ENCODE measurements at regions not wholly inside any gene's neighbourhood (a gene's known extent, or its start where the extent isn't known, plus 50 kb on each side); places are given as distances from the start of the nearest gene placed in this dataset.

- TF ChIP-seq CHD2 (IDR thresholded peaks at IDR 0.05; ENCODE audit: low read length) (no peak), SIN3A (conservative IDR thresholded peaks at IDR 0.05 in 1 of 2, IDR thresholded peaks at IDR 0.05 in 1 of 2; ENCODE audit: low read depth in 1 of 2, low read length in 2 of 2) (no peak), TEAD4 (IDR thresholded peaks at IDR 0.05; ENCODE audit: low read depth, low read length) (no peak), FOSL1 (IDR thresholded peaks at IDR 0.05; ENCODE audit: insufficient read depth, low read depth, low read length) (no peak), TAF1 (IDR thresholded peaks at IDR 0.05; ENCODE audit: low read depth, low read length) (no peak), CTBP2 (IDR thresholded peaks at IDR 0.05; ENCODE audit: borderline replicate concordance, insufficient read depth, insufficient read length, low read length) (no peak), EZH2 (IDR thresholded peaks at IDR 0.05; ENCODE audit: low read depth, low read length, severe bottlenecking) (no peak), SAP30 (IDR thresholded peaks at IDR 0.05; ENCODE audit: insufficient read depth, insufficient replicate concordance, low read length) (no peak), NRF1 (IDR thresholded peaks at IDR 0.05; ENCODE audit: low read depth, low read length) (no peak)
These were observed 289.8 kb upstream of the SFRP2 start (continued) for GRCh38 chr4:154078504-154079350.

Data from H1 (cell line).